Sciatic nerve (tissue), 2 donors: ENCODE measurements at regions not wholly inside any gene's neighbourhood (a gene's known extent, or its start where the extent isn't known, plus 50 kb on each side); places are given as distances from the start of the nearest gene placed in this dataset.

Experiments
- ATAC-seq: fragments of 200-7000 bp; cut with Tn5 transposase; one replicate; pipeline ENCODE4 v1.9.1; 2020; ENCODE audit warnings: mild to moderate bottlenecking, moderate library complexity
- DNase-seq: peaks from one replicate; pipeline ENCODE4 v3.0.0-alpha.2; 2020; ENCODE audit warnings: low spot score
- intact Hi-C: fragments of 100-400 bp; cut with DNase I; formaldehyde crosslinking; loops from one replicate; pipeline ENCODE4 v1.14.2; 2022
- donor health status: DM: no; HTN: no; CAD: no.
- donor health status: DM: no; HTN: no; CAD: no.

- intact Hi-C loops: no loop called here
- DNase-seq (no peak), ATAC-seq (no peak)
Measured at GRCh38 chr7:25313526-25313925, 85.2 kb upstream of the NPVF start.

- no peak for ATAC-seq
- intact Hi-C loops: no loop called here
- DNase-seq: no peak
Measured at GRCh38 chr7:25314094-25314730, 85.9 kb upstream of the NPVF start.

GRCh38 chr7:25314731-25315267 is 86.5 kb upstream of the NPVF start:
- DNase-seq (no peak), ATAC-seq (no peak)
- intact Hi-C loops: no loop called here

- ATAC-seq (no peak), DNase-seq (no peak)
- intact Hi-C loops: no loop called here
Measured at GRCh38 chr7:25316366-25316765, 88.1 kb upstream of the NPVF start.

GRCh38 chr7:25318047-25318446 is 89.8 kb upstream of the NPVF start:
- DNase-seq (no peak), ATAC-seq (no peak)
- intact Hi-C loops: no loop called here

GRCh38 chr7:25319707-25320106 is 91.4 kb upstream of the NPVF start:
- no peak for DNase-seq
- ATAC-seq: no peak
- intact Hi-C loops: no loop called here

GRCh38 chr7:25320791-25321190 is 92.5 kb upstream of the NPVF start:
- intact Hi-C loops: no loop called here
- DNase-seq (no peak), ATAC-seq (no peak)

GRCh38 chr7:25321424-25321823 is 93.1 kb upstream of the NPVF start:
- intact Hi-C loops: no loop called here
- DNase-seq (no peak), ATAC-seq (no peak)

- DNase-seq: no peak
- intact Hi-C loops: no loop called here
Measured at GRCh38 chr7:25322473-25322872, 94.2 kb upstream of the NPVF start.

GRCh38 chr7:25325186-25325757 is 97.0 kb upstream of the NPVF start:
- intact Hi-C loops: no loop called here
- ATAC-seq (no peak), DNase-seq (no peak)

More at GRCh38 chr7:25322473-25322872, 94.2 kb upstream of the NPVF start:
- no peak for ATAC-seq

GRCh38 chr7:25326501-25327156 is 98.3 kb upstream of the NPVF start:
- intact Hi-C loops: no loop called here
- ATAC-seq (no peak), DNase-seq (no peak)

GRCh38 chr7:25329815-25330214 is 101.5 kb upstream of the NPVF start:
- DNase-seq (no peak), ATAC-seq (no peak)
- intact Hi-C loops: no loop called here

- intact Hi-C loops: no loop called here
- ATAC-seq: no peak
- no peak for DNase-seq
Measured at GRCh38 chr7:25333296-25333928, 105.1 kb upstream of the NPVF start.

GRCh38 chr7:25347360-25348066 is 119.2 kb upstream of the NPVF start:
- ATAC-seq (no peak), DNase-seq (no peak)
- intact Hi-C loops: no loop called here

- no peak for DNase-seq
- intact Hi-C loops: no loop called here
Measured at GRCh38 chr7:25348104-25348503, 119.8 kb upstream of the NPVF start.

GRCh38 chr7:25349283-25350017 is 121.2 kb upstream of the NPVF start:
- DNase-seq (no peak), ATAC-seq (no peak)
- intact Hi-C loops: no loop called here

More at GRCh38 chr7:25348104-25348503, 119.8 kb upstream of the NPVF start:
- ATAC-seq: no peak

- ATAC-seq: no peak
- no peak for DNase-seq
- intact Hi-C loops: no loop called here
Measured at GRCh38 chr7:25350041-25350440, 121.8 kb upstream of the NPVF start.

- intact Hi-C loops: no loop called here
- DNase-seq (no peak), ATAC-seq (no peak)
Measured at GRCh38 chr7:25351761-25352160, 123.5 kb upstream of the NPVF start.

GRCh38 chr7:25353196-25353595 is 124.9 kb upstream of the NPVF start:
- no peak for DNase-seq
- no peak for ATAC-seq
- intact Hi-C loops: no loop called here
